SK-N-SH treated with all-trans-retinoic acid at 6 μM for 48 hours (cell line): ENCODE measurements at regions not wholly inside any gene's neighbourhood (a gene's known extent, or its start where the extent isn't known, plus 50 kb on each side); places are given as distances from the start of the nearest gene placed in this dataset.
A peak's percentile ranks its signal among the peaks of the same experiment; 100 is the strongest.
"Not testable (repeated sequence)": the region's sequence is repeated elsewhere in the genome, so short reads cannot be mapped to it uniquely, and the experiment has no call there.

Experiments
- ATAC-seq: fragments of 200-7000 bp; cut with Tn5 transposase; 3 replicates; pipeline ENCODE4 v1.9.1; 2020; ENCODE audit warnings: mild to moderate bottlenecking, moderate library complexity
- ARNTL ChIP-seq: fragments of 450-650 bp; formaldehyde crosslinking; IDR thresholded peaks from 2 replicates; pipeline ENCODE4 v1.5.0; 2020; ENCODE audit warnings: low read depth, mild to moderate bottlenecking, moderate library complexity, borderline replicate concordance
- ESRRG ChIP-seq: fragments of 250-450 bp; sonication (Bioruptor Pico); IDR thresholded peaks from 2 replicates; pipeline ENCODE4 v1.6.1; 2021; ENCODE audit warnings: mild to moderate bottlenecking
- GLIS3 ChIP-seq: fragments of 250-450 bp; sonication (Bioruptor Pico); IDR thresholded peaks from 2 replicates; pipeline ENCODE4 v1.5.0; 2020; ENCODE audit warnings: mild to moderate bottlenecking, moderate library complexity
- ISL1 ChIP-seq: fragments of 250-450 bp; sonication (Bioruptor Pico); IDR thresholded peaks from 2 replicates; pipeline ENCODE4 v2.1.2; 2022; ENCODE audit warnings: mild to moderate bottlenecking, moderate library complexity
- OSR1 ChIP-seq: fragments of 250-450 bp; sonication (Bioruptor Pico); IDR thresholded peaks from 2 replicates; pipeline ENCODE4 v1.8.0; 2022; ENCODE audit warnings: moderate library complexity, mild to moderate bottlenecking, inconsistent platforms
- PPARA ChIP-seq: fragments of 250-450 bp; sonication (Bioruptor Pico); IDR thresholded peaks from 2 replicates; pipeline ENCODE4 v1.5.0; 2020; ENCODE audit warnings: mild to moderate bottlenecking, borderline replicate concordance
- RARB ChIP-seq: fragments of 250-450 bp; sonication (Bioruptor Pico); IDR thresholded peaks from 2 replicates; pipeline ENCODE4 v1.8.0; 2021; ENCODE audit warnings: mild to moderate bottlenecking, moderate library complexity
- SNAI2 ChIP-seq: fragments of 250-450 bp; sonication (Bioruptor Pico); IDR thresholded peaks from 2 replicates; pipeline ENCODE4 v1.5.0; 2020; ENCODE audit warnings: mild to moderate bottlenecking, moderate library complexity
- TCF4 ChIP-seq: fragments of 250-450 bp; sonication (Bioruptor Pico); IDR thresholded peaks from 2 replicates; pipeline ENCODE4 v1.8.0; 2021; ENCODE audit warnings: mild to moderate bottlenecking, moderate library complexity, borderline replicate concordance
- TOX ChIP-seq: fragments of 250-450 bp; sonication (Bioruptor Pico); IDR thresholded peaks from 2 replicates; pipeline ENCODE4 v1.8.0; 2021; ENCODE audit warnings: mild to moderate bottlenecking, moderate library complexity, borderline replicate concordance
- ZC3H10 ChIP-seq: fragments of 250-450 bp; sonication (Bioruptor Pico); IDR thresholded peaks from 2 replicates; pipeline ENCODE4 v1.5.1; 2021; ENCODE audit warnings: mild to moderate bottlenecking, moderate library complexity
- ZFP3 ChIP-seq: fragments of 250-450 bp; sonication (Bioruptor Pico); IDR thresholded peaks from 2 replicates; pipeline ENCODE4 v1.5.0; 2020; ENCODE audit warnings: mild to moderate bottlenecking, moderate library complexity
- ZFP30 ChIP-seq: fragments of 450-650 bp; formaldehyde crosslinking; IDR thresholded peaks from 2 replicates; pipeline ENCODE4 v1.5.0; 2022; ENCODE audit warnings: mild to moderate bottlenecking, moderate library complexity
- ZNF565 ChIP-seq: fragments of 450-650 bp; formaldehyde crosslinking; conservative IDR thresholded peaks from 2 replicates; pipeline ENCODE4 v1.5.0; 2020; ENCODE audit warnings: low read depth, mild to moderate bottlenecking, moderate library complexity
- ZNF70 ChIP-seq: fragments of 450-650 bp; formaldehyde crosslinking; IDR thresholded peaks from 2 replicates; pipeline ENCODE4 v1.5.0; 2020; ENCODE audit warnings: mild to moderate bottlenecking, moderate library complexity
- ZNF8 ChIP-seq: fragments of 450-650 bp; formaldehyde crosslinking; IDR thresholded peaks from 2 replicates; pipeline ENCODE4 v1.5.0; 2020; ENCODE audit warnings: mild to moderate bottlenecking, moderate library complexity
- TF ChIP-seq, protein P1 (sequence below): fragments of 250-450 bp; sonication (Bioruptor Pico); IDR thresholded peaks from 2 replicates; pipeline ENCODE4 v1.8.0; 2020; ENCODE audit warnings: mild to moderate bottlenecking, moderate library complexity, borderline replicate concordance
- TF ChIP-seq, protein P2 (sequence below): fragments of 250-450 bp; sonication (Bioruptor Pico); IDR thresholded peaks from 2 replicates; pipeline ENCODE4 v1.5.1; 2020; ENCODE audit warnings: low read depth, mild to moderate bottlenecking, moderate library complexity
- TF ChIP-seq, protein P3 (sequence below): fragments of 250-450 bp; sonication (Bioruptor Pico); IDR thresholded peaks from 2 replicates; pipeline ENCODE4 v1.5.0; 2020; ENCODE audit warnings: mild to moderate bottlenecking, moderate library complexity

DNA sequence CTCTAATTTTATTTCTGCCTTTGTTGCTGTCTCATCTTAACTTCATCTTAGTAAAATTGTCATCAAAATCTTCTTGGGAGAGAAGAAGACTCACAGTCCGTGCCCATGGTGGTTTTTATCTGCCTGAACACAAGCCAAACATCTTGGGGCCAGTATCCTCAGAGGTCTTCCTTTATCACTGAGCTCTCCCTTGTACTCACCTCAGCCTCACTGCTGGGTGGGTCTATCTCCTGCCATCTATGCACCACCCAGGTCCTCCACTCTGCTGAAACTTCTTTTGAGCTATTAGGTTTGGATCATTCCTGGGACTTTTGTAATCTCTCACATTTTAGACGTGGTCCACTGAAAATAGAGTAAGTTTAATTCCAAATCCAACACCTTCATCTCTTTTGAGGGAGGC lies 116.3 kb upstream of the EPB41L4A start:
- no peak for ATAC-seq

DNA sequence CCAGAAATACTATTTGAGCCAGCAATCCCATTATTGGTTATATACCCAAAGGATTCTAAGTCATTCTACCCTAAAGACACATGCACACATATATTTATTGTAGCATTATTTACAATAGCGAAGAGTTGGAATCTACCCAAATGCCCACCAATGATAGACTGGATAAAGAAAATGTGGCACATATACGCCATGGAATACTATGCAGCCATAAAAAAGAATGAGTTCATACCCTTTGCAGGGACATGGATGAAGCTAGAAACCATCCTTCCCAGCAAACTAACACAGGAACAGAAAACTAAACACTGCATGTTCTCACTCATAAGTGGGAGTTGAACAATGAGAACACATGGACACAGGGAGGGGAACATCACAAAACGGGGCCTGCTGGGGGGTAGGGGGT lies 125.5 kb upstream of the EPB41L4A start:
- not testable (repeated sequence) for ATAC-seq

More for the DNA sequence above, 116.3 kb upstream of the EPB41L4A start:
- TF ChIP-seq RARB (no peak), ZC3H10 (CRISPR knock-in tag) (no peak), ZNF70 (CRISPR knock-in tag) (no peak)
- TF ChIP-seq, protein P1, sequence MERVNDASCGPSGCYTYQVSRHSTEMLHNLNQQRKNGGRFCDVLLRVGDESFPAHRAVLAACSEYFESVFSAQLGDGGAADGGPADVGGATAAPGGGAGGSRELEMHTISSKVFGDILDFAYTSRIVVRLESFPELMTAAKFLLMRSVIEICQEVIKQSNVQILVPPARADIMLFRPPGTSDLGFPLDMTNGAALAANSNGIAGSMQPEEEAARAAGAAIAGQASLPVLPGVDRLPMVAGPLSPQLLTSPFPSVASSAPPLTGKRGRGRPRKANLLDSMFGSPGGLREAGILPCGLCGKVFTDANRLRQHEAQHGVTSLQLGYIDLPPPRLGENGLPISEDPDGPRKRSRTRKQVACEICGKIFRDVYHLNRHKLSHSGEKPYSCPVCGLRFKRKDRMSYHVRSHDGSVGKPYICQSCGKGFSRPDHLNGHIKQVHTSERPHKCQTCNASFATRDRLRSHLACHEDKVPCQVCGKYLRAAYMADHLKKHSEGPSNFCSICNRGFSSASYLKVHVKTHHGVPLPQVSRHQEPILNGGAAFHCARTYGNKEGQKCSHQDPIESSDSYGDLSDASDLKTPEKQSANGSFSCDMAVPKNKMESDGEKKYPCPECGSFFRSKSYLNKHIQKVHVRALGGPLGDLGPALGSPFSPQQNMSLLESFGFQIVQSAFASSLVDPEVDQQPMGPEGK (CRISPR knock-in tag), result no peak

- TF ChIP-seq ISL1, result no peak
- TF ChIP-seq PPARA (CRISPR knock-in tag), result no peak
- TF ChIP-seq SNAI2, result no peak
- TF ChIP-seq ESRRG (CRISPR knock-in tag), result no peak
- TF ChIP-seq ZNF8 (CRISPR knock-in tag), result no peak
- TF ChIP-seq, protein P2, sequence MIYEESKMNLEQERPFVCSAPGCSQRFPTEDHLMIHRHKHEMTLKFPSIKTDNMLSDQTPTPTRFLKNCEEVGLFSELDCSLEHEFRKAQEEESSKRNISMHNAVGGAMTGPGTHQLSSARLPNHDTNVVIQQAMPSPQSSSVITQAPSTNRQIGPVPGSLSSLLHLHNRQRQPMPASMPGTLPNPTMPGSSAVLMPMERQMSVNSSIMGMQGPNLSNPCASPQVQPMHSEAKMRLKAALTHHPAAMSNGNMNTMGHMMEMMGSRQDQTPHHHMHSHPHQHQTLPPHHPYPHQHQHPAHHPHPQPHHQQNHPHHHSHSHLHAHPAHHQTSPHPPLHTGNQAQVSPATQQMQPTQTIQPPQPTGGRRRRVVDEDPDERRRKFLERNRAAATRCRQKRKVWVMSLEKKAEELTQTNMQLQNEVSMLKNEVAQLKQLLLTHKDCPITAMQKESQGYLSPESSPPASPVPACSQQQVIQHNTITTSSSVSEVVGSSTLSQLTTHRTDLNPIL, result no peak
- no peak for TF ChIP-seq ZNF70 (CRISPR knock-in tag)
- TF ChIP-seq ZFP30 (CRISPR knock-in tag), result no peak
- no peak for TF ChIP-seq ARNTL
- no peak for TF ChIP-seq GLIS3 (CRISPR knock-in tag)
- TF ChIP-seq ZNF565 (CRISPR knock-in tag), result no peak
- TF ChIP-seq TCF4 (CRISPR knock-in tag), result no peak
- no peak for TF ChIP-seq ZFP3 (CRISPR knock-in tag)
- TF ChIP-seq, protein P3, sequence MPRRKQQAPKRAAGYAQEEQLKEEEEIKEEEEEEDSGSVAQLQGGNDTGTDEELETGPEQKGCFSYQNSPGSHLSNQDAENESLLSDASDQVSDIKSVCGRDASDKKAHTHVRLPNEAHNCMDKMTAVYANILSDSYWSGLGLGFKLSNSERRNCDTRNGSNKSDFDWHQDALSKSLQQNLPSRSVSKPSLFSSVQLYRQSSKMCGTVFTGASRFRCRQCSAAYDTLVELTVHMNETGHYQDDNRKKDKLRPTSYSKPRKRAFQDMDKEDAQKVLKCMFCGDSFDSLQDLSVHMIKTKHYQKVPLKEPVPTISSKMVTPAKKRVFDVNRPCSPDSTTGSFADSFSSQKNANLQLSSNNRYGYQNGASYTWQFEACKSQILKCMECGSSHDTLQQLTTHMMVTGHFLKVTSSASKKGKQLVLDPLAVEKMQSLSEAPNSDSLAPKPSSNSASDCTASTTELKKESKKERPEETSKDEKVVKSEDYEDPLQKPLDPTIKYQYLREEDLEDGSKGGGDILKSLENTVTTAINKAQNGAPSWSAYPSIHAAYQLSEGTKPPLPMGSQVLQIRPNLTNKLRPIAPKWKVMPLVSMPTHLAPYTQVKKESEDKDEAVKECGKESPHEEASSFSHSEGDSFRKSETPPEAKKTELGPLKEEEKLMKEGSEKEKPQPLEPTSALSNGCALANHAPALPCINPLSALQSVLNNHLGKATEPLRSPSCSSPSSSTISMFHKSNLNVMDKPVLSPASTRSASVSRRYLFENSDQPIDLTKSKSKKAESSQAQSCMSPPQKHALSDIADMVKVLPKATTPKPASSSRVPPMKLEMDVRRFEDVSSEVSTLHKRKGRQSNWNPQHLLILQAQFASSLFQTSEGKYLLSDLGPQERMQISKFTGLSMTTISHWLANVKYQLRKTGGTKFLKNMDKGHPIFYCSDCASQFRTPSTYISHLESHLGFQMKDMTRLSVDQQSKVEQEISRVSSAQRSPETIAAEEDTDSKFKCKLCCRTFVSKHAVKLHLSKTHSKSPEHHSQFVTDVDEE (CRISPR knock-in tag), result no peak
- TF ChIP-seq, protein P1 (CRISPR knock-in tag), result no peak
- no peak for TF ChIP-seq ZC3H10 (CRISPR knock-in tag)
- no peak for TF ChIP-seq TOX (CRISPR knock-in tag)
- ATAC-seq, result no peak
Measured at GRCh38 chr5:112546946-112547592, 128.0 kb upstream of the EPB41L4A start.

DNA sequence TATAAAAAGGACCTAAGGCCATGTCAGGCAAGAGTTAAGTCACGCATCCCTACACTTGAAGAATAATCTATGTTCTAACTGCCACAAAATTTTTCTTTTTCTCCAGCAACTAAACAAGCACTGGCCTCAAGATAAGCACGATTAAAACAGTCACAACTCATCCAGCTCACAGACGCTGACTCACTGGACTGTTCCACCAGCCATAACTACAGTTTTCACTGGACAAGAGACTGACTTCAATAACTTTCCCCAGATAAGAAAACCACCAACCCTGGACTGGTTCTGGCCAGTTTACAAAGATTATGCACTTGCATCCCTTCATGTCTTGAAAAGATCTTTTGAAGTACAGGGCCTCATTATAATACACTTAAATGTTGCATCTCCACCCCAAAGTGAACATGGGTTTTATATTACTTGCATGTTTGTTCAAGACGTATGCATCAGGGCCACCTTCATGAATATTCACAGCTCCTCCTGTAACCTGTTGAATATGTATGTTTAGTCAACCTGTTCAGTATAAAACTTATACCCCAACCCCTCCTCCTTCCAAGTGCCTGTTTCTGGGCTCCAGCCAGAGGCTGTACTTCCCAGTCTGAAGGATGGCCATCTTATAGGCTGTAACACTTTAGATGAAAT lies 129.3 kb upstream of the EPB41L4A start:
- ATAC-seq, result peak; percentile 78
- TF ChIP-seq RARB (no peak), OSR1 (CRISPR knock-in tag) (no peak), ISL1 (0 out of 2 replicates have a peak, but pooled peaks have one; percentile 31), ZFP3 (CRISPR knock-in tag) (no peak)
- TF ChIP-seq, protein P2, result no peak
